ENCODE measurements at regions not wholly inside any gene's neighbourhood (a gene's known extent, or its start where the extent isn't known, plus 50 kb on each side); places are given as distances from the start of the nearest gene placed in this dataset.
A peak's percentile ranks its signal among the peaks of the same experiment; 100 is the strongest.

GRCh38 chr4:71171592-71171991 is 167.2 kb upstream of the SLC4A4 start:
- DNase-seq (ENCODE audit: low read depth) = no peak
- TF ChIP-seq CTCF (IDR thresholded peaks at IDR 0.05; ENCODE audit: control insufficient read depth, extremely low read depth, insufficient read depth) = no peak

GRCh38 chr4:71181332-71181731 is 157.5 kb upstream of the SLC4A4 start:
- no peak for DNase-seq (ENCODE audit: low read depth)
- H3K4me3 ChIP-seq (ENCODE audit: low read depth, low read length) = no peak overlapping the region
- no peak for TF ChIP-seq CTCF (IDR thresholded peaks at IDR 0.05; ENCODE audit: control insufficient read depth, extremely low read depth, insufficient read depth)

More at GRCh38 chr4:71171592-71171991, 167.2 kb upstream of the SLC4A4 start:
- H3K4me3 ChIP-seq (ENCODE audit: low read depth, low read length) = no peak overlapping the region

- no peak overlapping the region for H3K4me3 ChIP-seq (ENCODE audit: low read depth, low read length)
- TF ChIP-seq CTCF (IDR thresholded peaks at IDR 0.05; ENCODE audit: control insufficient read depth, extremely low read depth, insufficient read depth) = peak; percentile 82
- DNase-seq (ENCODE audit: low read depth) = peak; percentile 62
Measured at GRCh38 chr4:71184195-71184781, 154.5 kb upstream of the SLC4A4 start.

- TF ChIP-seq CTCF (IDR thresholded peaks at IDR 0.05; ENCODE audit: control insufficient read depth, extremely low read depth, insufficient read depth) = no peak
Measured at GRCh38 chr4:71185037-71185436, 153.8 kb upstream of the SLC4A4 start.

GRCh38 chr4:71186257-71186565 is 152.6 kb upstream of the SLC4A4 start:
- no peak for DNase-seq (ENCODE audit: low read depth)
- peak overlapping the region; percentile 74 for H3K4me3 ChIP-seq (ENCODE audit: low read depth, low read length)
- TF ChIP-seq CTCF (IDR thresholded peaks at IDR 0.05; ENCODE audit: control insufficient read depth, extremely low read depth, insufficient read depth) = no peak

More at GRCh38 chr4:71185037-71185436, 153.8 kb upstream of the SLC4A4 start:
- H3K4me3 ChIP-seq (ENCODE audit: low read depth, low read length) = no peak overlapping the region
- DNase-seq (ENCODE audit: low read depth) = no peak

GRCh38 chr4:71186566-71187403 is 152.0 kb upstream of the SLC4A4 start:
- TF ChIP-seq CTCF (IDR thresholded peaks at IDR 0.05; ENCODE audit: control insufficient read depth, extremely low read depth, insufficient read depth) = no peak
- DNase-seq (ENCODE audit: low read depth) = no peak
- peak overlapping the region; percentile 74 for H3K4me3 ChIP-seq (ENCODE audit: low read depth, low read length)
